ENCODE measurements at regions not wholly inside any gene's neighbourhood (a gene's known extent, or its start where the extent isn't known, plus 50 kb on each side); places are given as distances from the start of the nearest gene placed in this dataset.

- WGBS (ENCODE audit: insufficient coverage, low coverage, low lambda C conversion rate, missing lambda C conversion rate) = 48% methylated on average over 4 of the region's 4 CpGs
- intact Hi-C loops (cut with DNase I) = no loop called here
- no peaks in the 10 kb centered on the region for H3K4me1 ChIP-seq
- DNase-seq (no peak), ATAC-seq (no peak)
- no peak overlapping the region for H3K4me3 ChIP-seq
- TF ChIP-seq POLR2A (IDR thresholded peaks at IDR 0.05) = no peak
- no peak for TF ChIP-seq CTCF (IDR thresholded peaks at IDR 0.05)
- H3K9me3 ChIP-seq = no peaks in the 10 kb centered on the region
- no peaks in the 10 kb centered on the region for H3K27me3 ChIP-seq
- H3K36me3 ChIP-seq = no peaks in the 10 kb centered on the region
- no peak overlapping the region for H3K27ac ChIP-seq
Observed at GRCh38 chr12:60096727-60097126, 500.9 kb downstream of the SLC16A7 start.

- H3K9me3 ChIP-seq = no peaks in the 10 kb centered on the region
- WGBS (ENCODE audit: insufficient coverage, low coverage, low lambda C conversion rate, missing lambda C conversion rate) = 22% methylated on average over 1 of the region's 1 CpG
- DNase-seq (no peak), ATAC-seq (no peak)
- no peaks in the 10 kb centered on the region for H3K27me3 ChIP-seq
- H3K4me1 ChIP-seq = no peaks in the 10 kb centered on the region
- H3K4me3 ChIP-seq = no peak overlapping the region
- no peaks in the 10 kb centered on the region for H3K36me3 ChIP-seq
- TF ChIP-seq CTCF (IDR thresholded peaks at IDR 0.05) (no peak), POLR2A (IDR thresholded peaks at IDR 0.05) (no peak)
- intact Hi-C loops (cut with DNase I) = no loop called here
- H3K27ac ChIP-seq = no peak overlapping the region
Observed at GRCh38 chr12:60100160-60100559, 504.3 kb downstream of the SLC16A7 start.

- no peaks in the 10 kb centered on the region for H3K36me3 ChIP-seq
- no peak for ATAC-seq
- TF ChIP-seq POLR2A (IDR thresholded peaks at IDR 0.05) = no peak
- no peak for TF ChIP-seq CTCF (IDR thresholded peaks at IDR 0.05)
- H3K9me3 ChIP-seq = no peaks in the 10 kb centered on the region
- DNase-seq = no peak
- H3K27me3 ChIP-seq = no peaks in the 10 kb centered on the region
- no peak overlapping the region for H3K27ac ChIP-seq
- 60% methylated on average over 1 of the region's 1 CpG for WGBS (ENCODE audit: insufficient coverage, low coverage, low lambda C conversion rate, missing lambda C conversion rate)
- no peak overlapping the region for H3K4me3 ChIP-seq
- intact Hi-C loops (cut with DNase I) = no loop called here
- no peaks in the 10 kb centered on the region for H3K4me1 ChIP-seq
Observed at GRCh38 chr12:60100852-60101251, 505.0 kb downstream of the SLC16A7 start.

- intact Hi-C loops (cut with DNase I) = no loop called here
- Histone ChIP-seq H3K27me3 (no peaks in the 10 kb centered on the region), H3K4me1 (no peaks in the 10 kb centered on the region), H3K9me3 (no peaks in the 10 kb centered on the region), H3K36me3 (no peaks in the 10 kb centered on the region), H3K4me3 (no peak overlapping the region), H3K27ac (no peak overlapping the region)
- no peak for ATAC-seq
- TF ChIP-seq CTCF (IDR thresholded peaks at IDR 0.05) = no peak
- no peak for DNase-seq
Observed at GRCh38 chr12:60101715-60102114, 505.9 kb downstream of the SLC16A7 start.

- intact Hi-C loops (cut with DNase I) = no loop called here
- no peak overlapping the region for H3K27ac ChIP-seq
- no peaks in the 10 kb centered on the region for H3K4me1 ChIP-seq
- no peaks in the 10 kb centered on the region for H3K27me3 ChIP-seq
- no peaks in the 10 kb centered on the region for H3K36me3 ChIP-seq
- ATAC-seq = no peak
- TF ChIP-seq POLR2A (IDR thresholded peaks at IDR 0.05) = no peak
- H3K9me3 ChIP-seq = no peaks in the 10 kb centered on the region
- H3K4me3 ChIP-seq = no peak overlapping the region
- 18% methylated on average over 1 of the region's 1 CpG for WGBS (ENCODE audit: insufficient coverage, low coverage, low lambda C conversion rate, missing lambda C conversion rate)
- DNase-seq = no peak
Observed at GRCh38 chr12:60106214-60106613, 510.4 kb downstream of the SLC16A7 start.

Data from right lobe of liver (tissue), 6 donors.